WTC11 (cell line): ENCODE measurements at regions not wholly inside any gene's neighbourhood (a gene's known extent, or its start where the extent isn't known, plus 50 kb on each side); places are given as distances from the start of the nearest gene placed in this dataset.
A peak's percentile ranks its signal among the peaks of the same experiment; 100 is the strongest.

Experiments
- ATAC-seq: fragments of 200-7000 bp; cut with Tn5 transposase; 2 replicates; pipeline ENCODE4 v1.10.0; 2021; ENCODE audit warnings: mild to moderate bottlenecking, moderate library complexity
- CTCF ChIA-PET: fragments of 300-600 bp; sonication (Branson Sonifier 250); formaldehyde crosslinking; loops from one replicate; lab custom pipeline; 2021; ENCODE audit warnings: antibody characterized with exemption; lab: Charles Lee
- POLR2A ChIA-PET: fragments of 350-600 bp; sonication (Branson Sonifier 250); formaldehyde crosslinking; loops from one replicate; lab custom pipeline; 2021; ENCODE audit warnings: antibody characterized with exemption; lab: Charles Lee
- DNase-seq: peaks from one replicate; pipeline ENCODE4 v3.0.0; 2021; ENCODE audit warnings: low spot score
- H3K27ac Mint-ChIP-seq: 2 replicates; pipeline ENCODE4 v1.8.0; 2021; ENCODE audit warnings: mixed read lengths
- H3K27me3 Mint-ChIP-seq: 2 replicates; pipeline ENCODE4 v1.8.0; 2021; ENCODE audit warnings: low read depth, mild to moderate bottlenecking, moderate library complexity, mixed read lengths
- H3K36me3 Mint-ChIP-seq: 2 replicates; pipeline ENCODE4 v1.8.0; 2021; ENCODE audit warnings: mixed read lengths
- H3K4me1 Mint-ChIP-seq: 2 replicates; pipeline ENCODE4 v1.8.0; 2022; ENCODE audit warnings: mixed read lengths
- H3K4me3 Mint-ChIP-seq: 2 replicates; pipeline ENCODE4 v1.8.0; 2021; ENCODE audit warnings: mild to moderate bottlenecking, moderate library complexity, mixed read lengths
- H3K9me3 Mint-ChIP-seq: 2 replicates; pipeline ENCODE4 v1.8.0; 2021; ENCODE audit warnings: mixed read lengths
- AFF4 ChIP-seq: sonication (generic); formaldehyde crosslinking; IDR thresholded peaks from 2 replicates; pipeline ENCODE4 v1.8.1; 2023; ENCODE audit warnings: mild to moderate bottlenecking, missing genetic modification reagents, borderline replicate concordance
- ATF2 ChIP-seq: sonication (generic); formaldehyde crosslinking; IDR thresholded peaks from 2 replicates; pipeline ENCODE4 v1.8.1; 2022; ENCODE audit warnings: low read depth, missing genetic modification reagents, borderline replicate concordance
- ATF3 ChIP-seq: sonication (generic); formaldehyde crosslinking; conservative IDR thresholded peaks from 2 replicates; pipeline ENCODE4 v1.8.1; 2022; ENCODE audit warnings: mild to moderate bottlenecking, missing genetic modification reagents
- CBFB ChIP-seq: sonication (generic); formaldehyde crosslinking; IDR thresholded peaks from 2 replicates; pipeline ENCODE4 v1.8.1; 2022; ENCODE audit warnings: mild to moderate bottlenecking, low read depth, missing genetic modification reagents
- CREB1 ChIP-seq: sonication (generic); formaldehyde crosslinking; IDR thresholded peaks from 2 replicates; pipeline ENCODE4 v1.8.0; 2023; ENCODE audit warnings: mild to moderate bottlenecking, missing genetic modification reagents
- E2F5 ChIP-seq: sonication (generic); formaldehyde crosslinking; IDR thresholded peaks from 2 replicates; pipeline ENCODE4 v1.8.1; 2022; ENCODE audit warnings: mild to moderate bottlenecking, moderate library complexity, missing genetic modification reagents
- ELF4 ChIP-seq: sonication (generic); formaldehyde crosslinking; IDR thresholded peaks from 2 replicates; pipeline ENCODE4 v1.8.1; 2022; ENCODE audit warnings: low read depth, mild to moderate bottlenecking, moderate library complexity, missing genetic modification reagents
- FOXJ3 ChIP-seq: sonication (generic); formaldehyde crosslinking; IDR thresholded peaks from 2 replicates; pipeline ENCODE4 v1.9.0; 2021; ENCODE audit warnings: missing genetic modification reagents, mild to moderate bottlenecking, borderline replicate concordance
- FOXP4 ChIP-seq: sonication (generic); formaldehyde crosslinking; IDR thresholded peaks from 2 replicates; pipeline ENCODE4 v1.8.0; 2022; ENCODE audit warnings: mild to moderate bottlenecking, missing genetic modification reagents
- GRHL2 ChIP-seq: fragments of 250-450 bp; sonication (Bioruptor Pico); IDR thresholded peaks from 2 replicates; pipeline ENCODE4 v1.8.0; 2022; ENCODE audit warnings: mild to moderate bottlenecking, moderate library complexity; ENCODE audit not compliant: insufficient replicate concordance, severe bottlenecking
- MLX ChIP-seq: sonication (generic); formaldehyde crosslinking; IDR thresholded peaks from 2 replicates; pipeline ENCODE4 v1.8.1; 2023; ENCODE audit warnings: mild to moderate bottlenecking, missing genetic modification reagents, moderate library complexity
- MYBL2 ChIP-seq: sonication (generic); formaldehyde crosslinking; IDR thresholded peaks from 2 replicates; pipeline ENCODE4 v1.8.1; 2023; ENCODE audit warnings: mild to moderate bottlenecking, moderate library complexity, missing genetic modification reagents
- NFYB ChIP-seq: sonication (generic); formaldehyde crosslinking; conservative IDR thresholded peaks from 2 replicates; pipeline ENCODE4 v1.8.0; 2022; ENCODE audit warnings: low read depth, missing genetic modification reagents
- NR1H2 ChIP-seq: sonication (generic); formaldehyde crosslinking; IDR thresholded peaks from 2 replicates; pipeline ENCODE4 v1.9.0; 2021; ENCODE audit warnings: mild to moderate bottlenecking, moderate library complexity, missing genetic modification reagents
- NR2C2 ChIP-seq: sonication (generic); formaldehyde crosslinking; IDR thresholded peaks from 2 replicates; pipeline ENCODE4 v1.8.0; 2022; ENCODE audit warnings: mild to moderate bottlenecking, missing genetic modification reagents
- NR3C1 ChIP-seq: sonication (generic); formaldehyde crosslinking; conservative IDR thresholded peaks from 2 replicates; pipeline ENCODE4 v1.8.1; 2023; ENCODE audit warnings: low read depth, mild to moderate bottlenecking, missing genetic modification reagents
- SMAD4 ChIP-seq: sonication (generic); formaldehyde crosslinking; IDR thresholded peaks from 2 replicates; pipeline ENCODE4 v1.8.0; 2022; ENCODE audit warnings: mild to moderate bottlenecking, missing genetic modification reagents
- SOX15 ChIP-seq: fragments of 250-450 bp; sonication (Bioruptor Pico); IDR thresholded peaks from 2 replicates; pipeline ENCODE4 v1.9.0; 2021; ENCODE audit warnings: mild to moderate bottlenecking
- TCF7 ChIP-seq: sonication (generic); formaldehyde crosslinking; IDR thresholded peaks from 2 replicates; pipeline ENCODE4 v1.8.0; 2022; ENCODE audit warnings: mild to moderate bottlenecking, low read depth, missing genetic modification reagents, moderate library complexity
- TP53 ChIP-seq: sonication (generic); formaldehyde crosslinking; IDR thresholded peaks from 2 replicates; pipeline ENCODE4 v1.8.1; 2023; ENCODE audit warnings: mild to moderate bottlenecking, missing genetic modification reagents
- ZBTB43 ChIP-seq: sonication (generic); formaldehyde crosslinking; IDR thresholded peaks from 2 replicates; pipeline ENCODE4 v1.8.1; 2023; ENCODE audit warnings: mild to moderate bottlenecking, missing genetic modification reagents
- ZNF263 ChIP-seq: sonication (generic); formaldehyde crosslinking; IDR thresholded peaks from 2 replicates; pipeline ENCODE4 v1.8.1; 2022; ENCODE audit warnings: low read depth, mild to moderate bottlenecking, moderate library complexity, missing genetic modification reagents
- ZNF423 ChIP-seq: fragments of 250-450 bp; sonication (Bioruptor Pico); IDR thresholded peaks from 2 replicates; pipeline ENCODE4 v2.1.2; 2022; ENCODE audit warnings: mild to moderate bottlenecking, moderate library complexity

GRCh38 chr21:16117331-16117730 is 387.5 kb downstream of the USP25 start:
- TF ChIP-seq SOX15 (CRISPR knock-in tag) (no peak), ELF4 (CRISPR knock-in tag) (no peak), MLX (CRISPR knock-in tag) (no peak), ZNF423 (CRISPR knock-in tag) (no peak), CBFB (CRISPR knock-in tag) (no peak), CREB1 (CRISPR knock-in tag) (no peak), NR1H2 (CRISPR knock-in tag) (no peak), NR3C1 (CRISPR knock-in tag) (no peak), FOXJ3 (CRISPR knock-in tag) (no peak), TP53 (CRISPR knock-in tag) (no peak), NR2C2 (no peak), ATF2 (CRISPR knock-in tag) (no peak), TCF7 (CRISPR knock-in tag) (no peak), MYBL2 (CRISPR knock-in tag) (no peak)
- Mint-ChIP-seq H3K4me1 (peaks cover 17% of the 10 kb centered on the region), H3K27me3 (no peaks in the 10 kb centered on the region), H3K27ac (peak overlapping the region; percentile 45; the same call in 1 of the 2 replicates), H3K9me3 (peaks cover 23% of the 10 kb centered on the region), H3K36me3 (peaks cover 4% of the 10 kb centered on the region), H3K4me3 (no peak overlapping the region)
- CTCF ChIA-PET, result interaction anchor here (0.6 kb wide), 1 partner anchor 132 kb away, joined by 3 read pairs; no protein-coding TSS in a partner anchor
- POLR2A ChIA-PET, result no interaction called here
- DNase-seq (no peak), ATAC-seq (no peak)

GRCh38 chr21:16117851-16118590 is 388.2 kb downstream of the USP25 start:
- Mint-ChIP-seq H3K36me3 (peaks cover 4% of the 10 kb centered on the region), H3K27ac (no peak overlapping the region), H3K4me1 (peaks cover 14% of the 10 kb centered on the region), H3K4me3 (no peak overlapping the region), H3K9me3 (peaks cover 23% of the 10 kb centered on the region), H3K27me3 (no peaks in the 10 kb centered on the region)
- ChIA-PET POLR2A (no interaction called here), CTCF (no interaction called here)
- no peak for ATAC-seq
- DNase-seq, result no peak
- TF ChIP-seq TCF7 (CRISPR knock-in tag) (no peak), ZNF263 (no peak), E2F5 (no peak), SMAD4 (no peak), MYBL2 (CRISPR knock-in tag) (no peak), FOXP4 (CRISPR knock-in tag) (no peak), AFF4 (no peak), NFYB (CRISPR knock-in tag) (no peak), ZBTB43 (CRISPR knock-in tag) (no peak), GRHL2 (no peak), ATF3 (CRISPR knock-in tag) (no peak)
